CD14-positive monocyte (primary cell): ENCODE measurements at regions not wholly inside any gene's neighbourhood (a gene's known extent, or its start where the extent isn't known, plus 50 kb on each side); places are given as distances from the start of the nearest gene placed in this dataset.
A peak's percentile ranks its signal among the peaks of the same experiment; 100 is the strongest.

Experiments used
- DNase-seq, 3 donors: peaks; one replicate each; pipeline ENCODE4 v3.0.0-alpha.2; 2011 to 2022
- H2AFZ ChIP-seq: 2 replicates; pipeline ENCODE4 v1.6.0; 2012; ENCODE audit warnings: mild to moderate bottlenecking, low read depth, low read length, inconsistent platforms; ENCODE audit not compliant: insufficient read depth, poor library complexity, severe bottlenecking
- H3K27ac ChIP-seq, 2 donors: 1 replicate in 1 of 2; 2 replicates in 1 of 2; pipeline ENCODE4 v1.5.1; 2012 to 2013; ENCODE audit warnings: low read length in 2 of 2, control low read depth in 1 of 2, inconsistent platforms in 1 of 2, low read depth in 1 of 2, mild to moderate bottlenecking in 1 of 2
- H3K27me3 ChIP-seq, 2 donors: one replicate each; pipeline versions ENCODE4 v1.6.0 to v1.6.1; 2011 to 2013; ENCODE audit warnings: low read length in 2 of 2; ENCODE audit not compliant: control insufficient read depth in 2 of 2, insufficient read depth in 2 of 2
- H3K36me3 ChIP-seq, 2 donors: replicated peaks in 1 of 2; 1 replicate in 1 of 2; 2 replicates in 1 of 2; pipeline versions ENCODE4 v1.5.1 to v1.6.1; 2012 to 2013; ENCODE audit warnings: low read length in 2 of 2, control low read depth in 1 of 2, inconsistent platforms in 1 of 2, mild to moderate bottlenecking in 1 of 2; ENCODE audit not compliant: insufficient read depth in 2 of 2, control insufficient read depth in 1 of 2
- H3K4me1 ChIP-seq, 2 donors: 1 replicate in 1 of 2; 2 replicates in 1 of 2; pipeline versions ENCODE4 v1.5.1 to v1.6.1; 2012 to 2013; ENCODE audit warnings: low read length in 2 of 2, control low read depth in 1 of 2, inconsistent platforms in 1 of 2, mild to moderate bottlenecking in 1 of 2, moderate library complexity in 1 of 2; ENCODE audit not compliant: insufficient read depth in 2 of 2, control insufficient read depth in 1 of 2
- H3K4me2 ChIP-seq: replicated peaks from 2 replicates; pipeline ENCODE3; 2012; ENCODE audit warnings: low read length, moderate library complexity, mild to moderate bottlenecking; ENCODE audit not compliant: poor library complexity, severe bottlenecking; ENCODE audit errors: extremely low read depth
- H3K4me3 ChIP-seq, 3 experiments: fragments of 200-600 bp in 1 of 3; sonication (generic) in 1 of 3; replicated peaks in 1 of 3; 1 replicate in 2 of 3; 2 replicates in 1 of 3; pipeline ENCODE4 v1.5.1; 2011 to 2013; ENCODE audit warnings: low read length in 3 of 3, mild to moderate bottlenecking in 3 of 3, control low read depth in 2 of 3, low read depth in 2 of 3, inconsistent platforms in 1 of 3, moderate library complexity in 1 of 3
- H3K79me2 ChIP-seq: 2 replicates; pipeline ENCODE4 v1.6.0; 2012; ENCODE audit warnings: mild to moderate bottlenecking, control low read depth, inconsistent platforms, low read length, moderate library complexity; ENCODE audit not compliant: insufficient read depth
- H3K9ac ChIP-seq: 2 replicates; pipeline ENCODE4 v1.6.0; 2017; ENCODE audit warnings: low read length, mild to moderate bottlenecking; ENCODE audit not compliant: insufficient read depth, poor library complexity, severe bottlenecking
- H3K9me3 ChIP-seq, 2 donors: replicated peaks in 1 of 2; 1 replicate in 1 of 2; 2 replicates in 1 of 2; pipeline versions ENCODE4 v1.5.1 to v1.6.1; 2012 to 2013; ENCODE audit warnings: low read length in 2 of 2, control low read depth in 1 of 2; ENCODE audit not compliant: control insufficient read depth in 1 of 2, insufficient read depth in 1 of 2
- H4K20me1 ChIP-seq: 2 replicates; pipeline ENCODE4 v1.6.0; 2012; ENCODE audit warnings: mild to moderate bottlenecking, low read length, control low read depth, moderate library complexity; ENCODE audit not compliant: insufficient read depth
- H3K27ac Mint-ChIP-seq, 7 donors: one replicate each; pipeline ENCODE4 v1.8.0; 2020; ENCODE audit warnings: mild to moderate bottlenecking in 7 of 7, mixed read lengths in 7 of 7, moderate library complexity in 6 of 7, inconsistent platforms in 2 of 7
- H3K27me3 Mint-ChIP-seq, 3 donors: one replicate each; pipeline ENCODE4 v1.8.0; 2021 to 2022; ENCODE audit warnings: low read depth in 3 of 3, mild to moderate bottlenecking in 3 of 3, mixed read lengths in 3 of 3, moderate library complexity in 3 of 3, inconsistent platforms in 1 of 3
- H3K36me3 Mint-ChIP-seq, 2 donors: one replicate each; pipeline ENCODE4 v1.8.0; 2020; ENCODE audit warnings: mixed read lengths in 2 of 2, inconsistent platforms in 1 of 2, mild to moderate bottlenecking in 1 of 2
- H3K4me1 Mint-ChIP-seq: one replicate; pipeline ENCODE4 v1.8.0; 2020; ENCODE audit warnings: mild to moderate bottlenecking, mixed read lengths
- H3K4me3 Mint-ChIP-seq, 2 donors: one replicate each; pipeline ENCODE4 v1.8.0; 2020; ENCODE audit warnings: mild to moderate bottlenecking in 2 of 2, mixed read lengths in 2 of 2, moderate library complexity in 1 of 2
- H3K9me3 Mint-ChIP-seq, 7 donors: one replicate each; pipeline ENCODE4 v1.8.0; 2020 to 2022; ENCODE audit warnings: mixed read lengths in 7 of 7, mild to moderate bottlenecking in 6 of 7, moderate library complexity in 6 of 7, inconsistent platforms in 2 of 7
- CTCF ChIP-seq: fragments of 200-600 bp; IDR thresholded peaks from one replicate; pipeline ENCODE4 v1.8.0; 2022; ENCODE audit warnings: antibody characterized with exemption, mild to moderate bottlenecking
- WGBS: methylation state at CpG from one replicate; pipeline ENCODE4 v1.1.5; 2013; ENCODE audit warnings: missing lambda C conversion rate; ENCODE audit not compliant: insufficient coverage; 5-methylcytosine and 5-hydroxymethylcytosine counted together
- intact Hi-C, 2 donors: fragments of 100-400 bp; cut with micrococcal nuclease; formaldehyde crosslinking; loops; one replicate each; pipeline versions ENCODE4 v1.15.0 to v1.15.1; 2023

DNA sequence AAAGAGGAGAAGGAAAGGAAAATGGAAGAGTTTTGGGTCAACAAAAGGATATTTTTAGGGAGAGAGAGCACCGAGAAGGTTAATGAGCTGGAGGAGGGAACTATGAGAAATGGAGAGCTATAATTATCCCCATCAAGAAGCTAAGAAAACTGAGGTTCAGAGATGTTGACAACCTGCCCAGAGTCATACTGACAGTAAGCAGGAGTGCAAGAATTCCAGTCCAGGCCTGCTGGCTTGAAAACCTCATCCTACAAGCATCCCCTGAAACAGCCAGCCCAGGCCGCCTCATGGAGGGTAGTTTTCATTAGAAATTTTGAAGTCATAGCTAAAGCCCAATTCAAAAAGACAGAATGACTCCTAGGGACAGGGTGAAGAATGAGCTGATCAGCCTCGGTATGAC lies 172.1 kb upstream of the LRFN2 start:
- H3K36me3 Mint-ChIP-seq = no peaks in the 10 kb centered on the region
- DNase-seq = no peak
- H3K79me2 ChIP-seq = no peaks in the 10 kb centered on the region
- H3K4me1 ChIP-seq = no peaks in the 10 kb centered on the region
- WGBS = 83% methylated on average over 1 of the region's 3 CpGs
- peaks cover 0 to 4% (median 0%) of the 10 kb centered on the region in 7 donors for H3K9me3 Mint-ChIP-seq
- intact Hi-C loops = no loop called here
- no peak overlapping the region for H3K4me3 ChIP-seq
- no peaks in the 10 kb centered on the region for H4K20me1 ChIP-seq
- H3K9me3 ChIP-seq = peaks cover 0 to 5% of the 10 kb centered on the region in 2 donors
- no peak overlapping the region for H3K4me2 ChIP-seq
- no peaks in the 10 kb centered on the region for H3K36me3 ChIP-seq
- no peak overlapping the region for H3K9ac ChIP-seq
- H2AFZ ChIP-seq = no peak overlapping the region
- peaks cover 46 to 48% (median 47%) of the 10 kb centered on the region in 3 donors for H3K27me3 Mint-ChIP-seq
- peaks cover 16 to 37% of the 10 kb centered on the region in 2 donors for H3K27me3 ChIP-seq
- no peak overlapping the region for H3K27ac ChIP-seq
- no peak overlapping the region for H3K4me3 Mint-ChIP-seq
- no peak for TF ChIP-seq CTCF
- H3K27ac Mint-ChIP-seq = no peak overlapping the region
- no peaks in the 10 kb centered on the region for H3K4me1 Mint-ChIP-seq

- H2AFZ ChIP-seq = no peak overlapping the region
- Mint-ChIP-seq H3K27ac (no peak overlapping the region), H3K4me1 (no peaks in the 10 kb centered on the region), H3K27me3 (peaks cover 44 to 65% (median 56%) of the 10 kb centered on the region in 3 donors), H3K36me3 (no peaks in the 10 kb centered on the region), H3K9me3 (peaks cover 0 to 4% (median 0%) of the 10 kb centered on the region in 7 donors), H3K4me3 (peak overlapping the region in 1 of 2 donors; percentile 56)
- 67% methylated on average over 3 of the region's 8 CpGs for WGBS
- no peak for DNase-seq
- no peak overlapping the region for H3K4me2 ChIP-seq
- H3K36me3 ChIP-seq = no peaks in the 10 kb centered on the region
- H3K9ac ChIP-seq = no peak overlapping the region
- H3K4me3 ChIP-seq = no peak overlapping the region
- H3K27ac ChIP-seq = no peak overlapping the region
- H3K79me2 ChIP-seq = no peaks in the 10 kb centered on the region
- H3K9me3 ChIP-seq = peaks cover 0 to 8% of the 10 kb centered on the region in 2 donors
- H3K4me1 ChIP-seq = no peaks in the 10 kb centered on the region
- no peaks in the 10 kb centered on the region for H4K20me1 ChIP-seq
- peaks cover 24 to 54% of the 10 kb centered on the region in 2 donors for H3K27me3 ChIP-seq
- TF ChIP-seq CTCF = no peak
- intact Hi-C loops = no loop called here
Observed at GRCh38 chr6:40755749-40756452, 168.7 kb upstream of the LRFN2 start.
